ENCODE measurements at regions not wholly inside any gene's neighbourhood (a gene's known extent, or its start where the extent isn't known, plus 50 kb on each side); places are given as distances from the start of the nearest gene placed in this dataset.

- TF ChIP-seq TAF1 (IDR thresholded peaks at IDR 0.05; ENCODE audit: borderline replicate concordance, insufficient read depth, low read length) (no peak), REST (IDR thresholded peaks at IDR 0.05; ENCODE audit: insufficient read depth in 1 of 2, low read depth in 2 of 2, low read length in 2 of 2) (no peak), POLR2AphosphoS5 (IDR thresholded peaks at IDR 0.05; ENCODE audit: low read depth, low read length) (no peak), SIN3A (IDR thresholded peaks at IDR 0.05; ENCODE audit: borderline replicate concordance, insufficient read depth, low read length) (no peak), FOXP2 (optimal IDR thresholded peaks at IDR 0.05; ENCODE audit: borderline replicate concordance, extremely low read depth, extremely low read length, insufficient read depth) (no peak)
Measured at GRCh38 chr6:113694278-113695077, 162.7 kb upstream of the MARCKS start.

GRCh38 chr6:113695516-113695915, 161.6 kb upstream of the MARCKS start:
- TF ChIP-seq FOXP2 (optimal IDR thresholded peaks at IDR 0.05; ENCODE audit: borderline replicate concordance, extremely low read depth, extremely low read length, insufficient read depth) (no peak), TAF1 (IDR thresholded peaks at IDR 0.05; ENCODE audit: borderline replicate concordance, insufficient read depth, low read length) (no peak), REST (IDR thresholded peaks at IDR 0.05; ENCODE audit: insufficient read depth in 1 of 2, low read depth in 2 of 2, low read length in 2 of 2) (no peak), POLR2AphosphoS5 (IDR thresholded peaks at IDR 0.05; ENCODE audit: low read depth, low read length) (no peak), SIN3A (IDR thresholded peaks at IDR 0.05; ENCODE audit: borderline replicate concordance, insufficient read depth, low read length) (no peak)

- no peak for TF ChIP-seq SIN3A (IDR thresholded peaks at IDR 0.05; ENCODE audit: borderline replicate concordance, insufficient read depth, low read length)
- TF ChIP-seq FOXP2 (optimal IDR thresholded peaks at IDR 0.05; ENCODE audit: borderline replicate concordance, extremely low read depth, extremely low read length, insufficient read depth) = no peak
- TF ChIP-seq TAF1 (IDR thresholded peaks at IDR 0.05; ENCODE audit: borderline replicate concordance, insufficient read depth, low read length) = no peak
- no peak for TF ChIP-seq POLR2AphosphoS5 (IDR thresholded peaks at IDR 0.05; ENCODE audit: low read depth, low read length)
- no peak for TF ChIP-seq REST (IDR thresholded peaks at IDR 0.05; ENCODE audit: insufficient read depth in 1 of 2, low read depth in 2 of 2, low read length in 2 of 2)
Measured at GRCh38 chr6:113696960-113697359, 160.2 kb upstream of the MARCKS start.

GRCh38 chr6:113697632-113698410, 159.3 kb upstream of the MARCKS start:
- TF ChIP-seq TAF1 (IDR thresholded peaks at IDR 0.05; ENCODE audit: borderline replicate concordance, insufficient read depth, low read length) (no peak), FOXP2 (optimal IDR thresholded peaks at IDR 0.05; ENCODE audit: borderline replicate concordance, extremely low read depth, extremely low read length, insufficient read depth) (no peak), REST (IDR thresholded peaks at IDR 0.05; ENCODE audit: insufficient read depth in 1 of 2, low read depth in 2 of 2, low read length in 2 of 2) (no peak), SIN3A (IDR thresholded peaks at IDR 0.05; ENCODE audit: borderline replicate concordance, insufficient read depth, low read length) (no peak), POLR2AphosphoS5 (IDR thresholded peaks at IDR 0.05; ENCODE audit: low read depth, low read length) (no peak)
